CD4-positive, alpha-beta T cell (primary cell): ENCODE measurements at regions not wholly inside any gene's neighbourhood (a gene's known extent, or its start where the extent isn't known, plus 50 kb on each side); places are given as distances from the start of the nearest gene placed in this dataset.

Source experiments
- ATAC-seq: fragments of 200-7000 bp; cut with Tn5 transposase; one replicate; pipeline ENCODE4 v1.10.0; 2022; ENCODE audit warnings: mild to moderate bottlenecking; ENCODE audit not compliant: poor library complexity
- CTCF ChIA-PET: fragments of 350-600 bp; sonication (Branson Sonifier 250); formaldehyde crosslinking; loops from one replicate; lab custom pipeline; 2021; ENCODE audit warnings: antibody characterized with exemption, inconsistent platforms; lab: Charles Lee
- POLR2A ChIA-PET: fragments of 350-600 bp; sonication (Branson Sonifier 250); formaldehyde crosslinking; loops from one replicate; lab custom pipeline; 2021; ENCODE audit warnings: antibody characterized with exemption, inconsistent platforms; lab: Charles Lee
- DNase-seq, 14 experiments: peaks; one replicate each; pipeline ENCODE4 v3.0.0-alpha.2; 2013 to 2020; ENCODE audit warnings: mixed read lengths in 2 of 14
- H3K27ac ChIP-seq, 2 donors: one replicate each; pipeline versions ENCODE4 v1.5.1 to v1.7.0; 2013; ENCODE audit warnings: low read length in 2 of 2, low read depth in 1 of 2, mild to moderate bottlenecking in 1 of 2
- H3K27me3 ChIP-seq, 2 experiments: 1 replicate in 1 of 2; 2 replicates in 1 of 2; pipeline versions ENCODE4 v1.6.1 to v1.7.0; 2013; ENCODE audit warnings: low read length in 2 of 2, control low read depth in 1 of 2, mild to moderate bottlenecking in 1 of 2, moderate library complexity in 1 of 2; ENCODE audit not compliant: insufficient read depth in 2 of 2, control insufficient read depth in 1 of 2
- H3K36me3 ChIP-seq: one replicate; pipeline ENCODE4 v1.6.1; 2013; ENCODE audit warnings: low read length, control low read depth; ENCODE audit not compliant: insufficient read depth
- H3K4me1 ChIP-seq: one replicate; pipeline ENCODE4 v1.6.1; 2013; ENCODE audit warnings: low read length, control low read depth; ENCODE audit not compliant: insufficient read depth
- H3K4me3 ChIP-seq: one replicate; pipeline ENCODE4 v1.5.1; 2013; ENCODE audit warnings: mild to moderate bottlenecking, low read length, moderate library complexity
- H3K9me3 ChIP-seq, 2 experiments: 1 replicate in 1 of 2; 2 replicates in 1 of 2; pipeline versions ENCODE4 v1.6.1 to v1.7.0; 2013; ENCODE audit warnings: low read length in 2 of 2, mild to moderate bottlenecking in 2 of 2, control low read depth in 1 of 2, moderate library complexity in 1 of 2; ENCODE audit not compliant: control insufficient read depth in 1 of 2, insufficient read depth in 1 of 2
- H3K27ac Mint-ChIP-seq: one replicate; pipeline ENCODE4 v1.8.0; 2020; ENCODE audit warnings: mixed read lengths
- H3K27me3 Mint-ChIP-seq: one replicate; pipeline ENCODE4 v1.8.0; 2021; ENCODE audit warnings: mixed read lengths
- H3K36me3 Mint-ChIP-seq: one replicate; pipeline ENCODE4 v1.8.0; 2021; ENCODE audit warnings: low read depth, mixed read lengths
- H3K4me1 Mint-ChIP-seq: one replicate; pipeline ENCODE4 v1.8.0; 2021; ENCODE audit warnings: low read depth, mixed read lengths
- H3K4me3 Mint-ChIP-seq: one replicate; pipeline ENCODE4 v1.8.0; 2020; ENCODE audit warnings: mild to moderate bottlenecking, mixed read lengths
- H3K9me3 Mint-ChIP-seq: one replicate; pipeline ENCODE4 v1.8.0; 2020; ENCODE audit warnings: mixed read lengths
- CTCF ChIP-seq: fragments of 200-600 bp; IDR thresholded peaks from one replicate; pipeline ENCODE4 v1.8.0; 2022; ENCODE audit warnings: antibody characterized with exemption, mild to moderate bottlenecking
- intact Hi-C, 2 experiments: fragments of 100-400 bp; cut with DNase I in 1 of 2; cut with micrococcal nuclease in 1 of 2; formaldehyde crosslinking; loops; one replicate each; pipeline versions ENCODE4 v1.15.1 to v1.9.0; 2023 to 2025; cut with DNase I, micrococcal nuclease

GRCh38 chr5:152329207-152329606 lies 75.9 kb downstream of the NMUR2 start:
- no peak for DNase-seq
- H3K27ac ChIP-seq, result no peak overlapping the region
- no peaks in the 10 kb centered on the region for H3K4me1 ChIP-seq
- Mint-ChIP-seq H3K4me1 (no peaks in the 10 kb centered on the region), H3K4me3 (no peak overlapping the region), H3K9me3 (peaks cover 5% of the 10 kb centered on the region), H3K36me3 (no peaks in the 10 kb centered on the region), H3K27ac (no peak overlapping the region), H3K27me3 (peaks cover 6% of the 10 kb centered on the region)
- TF ChIP-seq CTCF, result no peak
- intact Hi-C loops, result no loop called here
- ATAC-seq, result no peak
- no peaks in the 10 kb centered on the region for H3K27me3 ChIP-seq
- ChIA-PET POLR2A (no interaction called here), CTCF (no interaction called here)
- H3K9me3 ChIP-seq, result no peaks in the 10 kb centered on the region
- no peak overlapping the region for H3K4me3 ChIP-seq
- H3K36me3 ChIP-seq, result no peaks in the 10 kb centered on the region

- Histone ChIP-seq H3K4me1 (no peaks in the 10 kb centered on the region), H3K4me3 (no peak overlapping the region), H3K27me3 (no peaks in the 10 kb centered on the region), H3K27ac (no peak overlapping the region), H3K36me3 (no peaks in the 10 kb centered on the region), H3K9me3 (no peaks in the 10 kb centered on the region)
- no peak for ATAC-seq
- H3K27me3 Mint-ChIP-seq, result peaks cover 25% of the 10 kb centered on the region
- H3K27ac Mint-ChIP-seq, result no peak overlapping the region
- no peak for DNase-seq
- H3K36me3 Mint-ChIP-seq, result no peaks in the 10 kb centered on the region
- CTCF ChIA-PET, result no interaction called here
- intact Hi-C loops, result no loop called here
- TF ChIP-seq CTCF, result no peak
- POLR2A ChIA-PET, result no interaction called here
- no peaks in the 10 kb centered on the region for H3K9me3 Mint-ChIP-seq
- no peak overlapping the region for H3K4me3 Mint-ChIP-seq
- no peaks in the 10 kb centered on the region for H3K4me1 Mint-ChIP-seq
Measured at GRCh38 chr5:152315942-152316341, 89.1 kb downstream of the NMUR2 start.

GRCh38 chr5:152314196-152314829 lies 90.8 kb downstream of the NMUR2 start:
- Histone ChIP-seq H3K36me3 (no peaks in the 10 kb centered on the region), H3K27me3 (no peaks in the 10 kb centered on the region), H3K4me3 (no peak overlapping the region), H3K27ac (no peak overlapping the region), H3K4me1 (no peaks in the 10 kb centered on the region), H3K9me3 (no peaks in the 10 kb centered on the region)
- intact Hi-C loops, result no loop called here
- POLR2A ChIA-PET, result no interaction called here
- H3K27ac Mint-ChIP-seq, result no peak overlapping the region
- H3K36me3 Mint-ChIP-seq, result no peaks in the 10 kb centered on the region
- no peaks in the 10 kb centered on the region for H3K4me1 Mint-ChIP-seq
- no peak overlapping the region for H3K4me3 Mint-ChIP-seq
- H3K9me3 Mint-ChIP-seq, result no peaks in the 10 kb centered on the region
- DNase-seq (no peak), ATAC-seq (no peak)
- CTCF ChIA-PET, result no interaction called here
- peaks cover 27% of the 10 kb centered on the region for H3K27me3 Mint-ChIP-seq
- no peak for TF ChIP-seq CTCF
